PC-3 (cell line): ENCODE measurements at regions not wholly inside any gene's neighbourhood (a gene's known extent, or its start where the extent isn't known, plus 50 kb on each side); places are given as distances from the start of the nearest gene placed in this dataset.

Source experiments
- ATAC-seq: fragments of 200-7000 bp; cut with Tn5 transposase; 2 replicates; pipeline ENCODE4 v1.9.1; 2020; ENCODE audit warnings: mild to moderate bottlenecking, moderate library complexity
- BruUV-seq: library from RNA; stranded (reverse); fragments of 400-500 nt; replicated peaks from 2 replicates; lab custom pipeline; 2021; lab: Mats Ljungman, UMichigan
- CTCF ChIA-PET: fragments of 300-600 bp; sonication (Branson Sonifier 250); formaldehyde crosslinking; loops from one replicate; lab custom pipeline; 2022; ENCODE audit warnings: antibody characterized with exemption; lab: Charles Lee
- POLR2A ChIA-PET: fragments of 300-600 bp; sonication (Branson Sonifier 250); formaldehyde crosslinking; loops from one replicate; lab custom pipeline; 2022; ENCODE audit warnings: antibody characterized with exemption; ENCODE audit not compliant: unreplicated experiment; lab: Charles Lee
- DNase-seq: peaks from one replicate; pipeline ENCODE4 v3.0.0-alpha.2; 2015
- H2AFZ ChIP-seq: fragments of 300-600 bp; sonication (generic); 2 replicates; pipeline ENCODE4 v1.6.0; 2016; ENCODE audit warnings: antibody characterized with exemption, low read length
- H3F3A ChIP-seq: fragments of 300-600 bp; sonication (generic); one replicate; pipeline ENCODE4 v1.6.0; 2017; ENCODE audit warnings: antibody characterized with exemption, low read length, control low read depth, mild to moderate bottlenecking; ENCODE audit not compliant: unreplicated experiment
- H3K27ac ChIP-seq: fragments of 300-600 bp; sonication (generic); 2 replicates; pipeline ENCODE4 v1.5.1; 2016; ENCODE audit warnings: mild to moderate bottlenecking, low read length
- H3K27me3 ChIP-seq: fragments of 300-600 bp; sonication (generic); 2 replicates; pipeline ENCODE4 v1.6.1; 2016; ENCODE audit warnings: low read length, mixed read lengths
- H3K36me3 ChIP-seq: fragments of 300-600 bp; sonication (generic); 2 replicates; pipeline ENCODE4 v1.6.1; 2016; ENCODE audit warnings: low read depth, mixed run types, low read length, mixed read lengths
- H3K4me1 ChIP-seq: fragments of 300-600 bp; sonication (generic); 2 replicates; pipeline ENCODE4 v1.5.1; 2016; ENCODE audit warnings: low read length; ENCODE audit not compliant: insufficient read depth
- H3K4me2 ChIP-seq: fragments of 300-600 bp; sonication (generic); 2 replicates; pipeline ENCODE4 v1.6.0; 2016; ENCODE audit warnings: low read length
- H3K4me3 ChIP-seq: fragments of 300-600 bp; sonication (generic); 2 replicates; pipeline ENCODE4 v1.5.1; 2016; ENCODE audit warnings: mild to moderate bottlenecking, low read length, mixed read lengths
- H3K79me2 ChIP-seq: fragments of 300-600 bp; sonication (generic); 2 replicates; pipeline ENCODE4 v1.6.1; 2017; ENCODE audit warnings: low read length, mixed read lengths
- H3K9ac ChIP-seq: fragments of 300-600 bp; sonication (generic); 2 replicates; pipeline ENCODE4 v1.6.0; 2016; ENCODE audit warnings: mild to moderate bottlenecking, low read length
- H3K9me2 ChIP-seq: fragments of 300-600 bp; sonication (generic); replicated peaks from 2 replicates; pipeline ENCODE4 v1.6.1; 2016; ENCODE audit warnings: mixed run types, low read length, mixed read lengths
- H3K9me3 ChIP-seq: fragments of 300-600 bp; sonication (generic); 2 replicates; pipeline ENCODE4 v1.6.1; 2016; ENCODE audit warnings: low read length, mixed read lengths
- H4K20me1 ChIP-seq: fragments of 300-600 bp; sonication (generic); 2 replicates; pipeline ENCODE4 v1.6.1; 2016; ENCODE audit warnings: low read length, mixed read lengths
- CTCF ChIP-seq: fragments of 300-600 bp; sonication (generic); conservative IDR thresholded peaks from 2 replicates; pipeline ENCODE4 v1.5.1; 2017; ENCODE audit warnings: antibody characterized with exemption, low read depth, mild to moderate bottlenecking, low read length
- EZH2 ChIP-seq: fragments of 300-600 bp; sonication (generic); IDR thresholded peaks from one replicate; pipeline ENCODE4 v1.6.1; 2017; ENCODE audit warnings: antibody characterized with exemption, mild to moderate bottlenecking, low read length; ENCODE audit not compliant: unreplicated experiment
- EZH2phosphoT487 ChIP-seq: fragments of 300-600 bp; sonication (generic); IDR thresholded peaks from 2 replicates; pipeline ENCODE4 v1.6.1; 2018; ENCODE audit warnings: mild to moderate bottlenecking, antibody characterized with exemption, low read length, borderline replicate concordance
- intact Hi-C: fragments of 100-400 bp; cut with micrococcal nuclease; formaldehyde crosslinking; loops from 2 replicates; pipeline ENCODE4 v1.9.0; 2023

DNA sequence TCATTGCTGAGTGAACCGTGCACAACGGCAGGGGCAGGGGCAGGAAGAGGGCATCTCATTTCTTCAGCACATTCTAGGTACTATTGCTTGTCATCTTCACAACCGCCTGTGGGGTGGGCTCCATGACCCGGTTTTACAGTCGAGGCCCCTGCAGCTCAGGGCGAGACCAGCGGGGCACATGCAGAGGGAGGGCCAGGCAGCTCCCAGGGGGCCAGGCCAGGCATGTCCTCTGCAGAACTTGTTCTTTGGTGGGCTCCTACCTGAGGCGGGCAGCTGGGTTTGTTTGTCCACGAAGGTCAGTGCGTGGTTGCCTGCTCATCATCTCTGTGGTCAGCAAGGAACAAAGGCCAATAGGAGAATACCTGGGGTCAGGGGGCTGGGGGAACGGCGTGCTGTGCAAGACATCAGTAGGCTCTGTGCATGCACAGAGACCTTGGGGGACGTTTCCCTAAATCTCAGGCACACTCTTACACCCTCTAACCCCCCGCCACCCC lies 75.1 kb upstream of the LEP start:
- BruUV-seq, result no TSS peak
- CTCF ChIA-PET, result no interaction called here
- Histone ChIP-seq H3K79me2 (no peaks in the 10 kb centered on the region), H3K9me2 (no peaks in the 10 kb centered on the region), H3K36me3 (no peaks in the 10 kb centered on the region), H3K9ac (no peak overlapping the region), H3K4me2 (no peak overlapping the region), H3K4me1 (peaks cover 25% of the 10 kb centered on the region), H3K4me3 (no peak overlapping the region), H3K9me3 (no peaks in the 10 kb centered on the region), H3F3A (no peaks in the 10 kb centered on the region), H3K27ac (no peak overlapping the region), H4K20me1 (no peaks in the 10 kb centered on the region), H2AFZ (no peak overlapping the region), H3K27me3 (peaks cover 19% of the 10 kb centered on the region)
- POLR2A ChIA-PET, result no interaction called here
- intact Hi-C loops, result no loop called here
- DNase-seq, result no peak
- TF ChIP-seq CTCF, result no peak
- TF ChIP-seq EZH2phosphoT487, result no peak
- no peak for TF ChIP-seq EZH2
- no peak for ATAC-seq

DNA sequence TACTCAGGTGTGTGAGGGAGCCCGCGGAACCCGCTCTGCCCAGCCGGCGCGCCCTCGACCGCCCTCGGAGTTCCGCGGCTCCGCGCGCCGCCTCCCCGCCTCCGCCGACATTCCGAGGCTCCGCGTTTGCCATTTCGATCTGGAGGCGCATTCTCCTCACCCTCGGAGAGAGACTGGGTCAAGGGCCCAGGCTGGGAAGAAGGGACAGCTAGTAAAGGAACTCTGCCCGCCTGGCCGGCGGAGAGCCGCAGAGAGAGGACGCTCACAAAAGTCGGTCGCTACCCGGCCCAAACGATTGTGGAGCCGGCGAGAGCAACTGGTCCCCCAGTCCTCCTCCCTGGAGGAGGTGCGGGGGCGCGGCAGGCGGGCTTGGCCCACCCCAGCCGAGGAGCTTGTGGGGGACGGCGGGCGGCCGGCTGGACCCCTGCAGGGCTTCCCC lies 74.5 kb upstream of the LEP start:
- Histone ChIP-seq H3K9me2 (no peaks in the 10 kb centered on the region), H3K36me3 (no peaks in the 10 kb centered on the region), H3K4me2 (peak overlapping the region; percentile 82), H3F3A (no peaks in the 10 kb centered on the region), H3K4me1 (peaks cover 25% of the 10 kb centered on the region), H3K27ac (no peak overlapping the region), H2AFZ (0 out of 2 replicates have a peak overlapping the region, but pooled peaks have one; percentile 23), H3K9me3 (no peaks in the 10 kb centered on the region), H3K9ac (no peak overlapping the region), H3K27me3 (peaks cover 19% of the 10 kb centered on the region), H4K20me1 (no peaks in the 10 kb centered on the region), H3K4me3 (peak overlapping the region; percentile 62; the same call in 1 of the 2 replicates), H3K79me2 (no peaks in the 10 kb centered on the region)
- ATAC-seq, result no peak
- BruUV-seq, result no TSS peak
- TF ChIP-seq EZH2, result no peak
- no peak for TF ChIP-seq CTCF
- TF ChIP-seq EZH2phosphoT487, result no peak
- DNase-seq, result no peak
- ChIA-PET POLR2A (no interaction called here), CTCF (no interaction called here)
- intact Hi-C loops, result no loop called here

- CTCF ChIA-PET, result no interaction called here
- intact Hi-C loops, result no loop called here
Measured at GRCh38 chr7:128167042-128167701, 73.9 kb upstream of the LEP start.

More at GRCh38 chr7:128167042-128167701, 73.9 kb upstream of the LEP start:
- Histone ChIP-seq H3K27me3 (peaks cover 19% of the 10 kb centered on the region), H3F3A (no peaks in the 10 kb centered on the region), H3K4me3 (peak overlapping the region; percentile 62), H3K79me2 (no peaks in the 10 kb centered on the region), H3K9me2 (no peaks in the 10 kb centered on the region), H3K27ac (no peak overlapping the region), H4K20me1 (no peaks in the 10 kb centered on the region), H3K4me2 (peak overlapping the region; percentile 82), H3K4me1 (peaks cover 25% of the 10 kb centered on the region), H3K9ac (no peak overlapping the region), H3K9me3 (no peaks in the 10 kb centered on the region), H2AFZ (peak overlapping the region; percentile 23; the same call in 1 of the 2 replicates), H3K36me3 (no peaks in the 10 kb centered on the region)
- DNase-seq (peak; percentile 16), ATAC-seq (no peak)
- POLR2A ChIA-PET, result no interaction called here
- no TSS peak for BruUV-seq
- TF ChIP-seq EZH2 (no peak), EZH2phosphoT487 (no peak), CTCF (no peak)
